A673 (cell line): ENCODE measurements at regions not wholly inside any gene's neighbourhood (a gene's known extent, or its start where the extent isn't known, plus 50 kb on each side); places are given as distances from the start of the nearest gene placed in this dataset.

Experiments used
- BruUV-seq: library from RNA; stranded (reverse); fragments of 400-500 nt; replicated peaks from 2 replicates; lab custom pipeline; 2021; lab: Mats Ljungman, UMichigan
- CTCF ChIA-PET: fragments of 300-600 bp; sonication (Branson Sonifier 250); formaldehyde crosslinking; loops from one replicate; lab custom pipeline; 2022; ENCODE audit warnings: antibody characterized with exemption; lab: Charles Lee
- POLR2A ChIA-PET: fragments of 300-600 bp; sonication (Branson Sonifier 250); formaldehyde crosslinking; loops from one replicate; lab custom pipeline; 2022; ENCODE audit warnings: antibody characterized with exemption; ENCODE audit not compliant: low non-redundant PET; lab: Charles Lee
- DNase-seq: peaks from one replicate; pipeline ENCODE4 v3.0.0-alpha.2; 2015; ENCODE audit warnings: low spot score
- H3K27ac ChIP-seq: fragments of 200-600 bp; sonication (generic); 2 replicates; pipeline ENCODE4 v1.5.1; 2016; ENCODE audit warnings: mixed run types, low read depth, mild to moderate bottlenecking, mixed read lengths, antibody characterized with exemption, low read length; ENCODE audit not compliant: poor library complexity, severe bottlenecking
- H3K27me3 ChIP-seq: fragments of 200-600 bp; sonication (generic); replicated peaks from 2 replicates; pipeline ENCODE4 v1.6.1; 2017; ENCODE audit warnings: mixed run types, low read depth, mild to moderate bottlenecking, mixed read lengths, antibody characterized with exemption, low read length; ENCODE audit not compliant: insufficient read depth, poor library complexity
- H3K36me3 ChIP-seq: fragments of 200-600 bp; sonication (generic); 2 replicates; pipeline ENCODE4 v1.6.1; 2016; ENCODE audit warnings: mixed run types, mild to moderate bottlenecking, mixed read lengths, antibody characterized with exemption, low read length; ENCODE audit not compliant: insufficient read depth, poor library complexity, severe bottlenecking
- H3K4me1 ChIP-seq: fragments of 200-600 bp; sonication (generic); 2 replicates; pipeline ENCODE4 v1.6.1; 2017; ENCODE audit warnings: mixed run types, mild to moderate bottlenecking, mixed read lengths, antibody characterized with exemption, low read length; ENCODE audit not compliant: insufficient read depth, poor library complexity, severe bottlenecking
- H3K4me3 ChIP-seq: fragments of 200-600 bp; sonication (generic); 2 replicates; pipeline ENCODE4 v1.5.1; 2016; ENCODE audit warnings: low read depth, mixed run types, mild to moderate bottlenecking, mixed read lengths, low read length; ENCODE audit not compliant: poor library complexity, severe bottlenecking
- H3K9me3 ChIP-seq: fragments of 200-600 bp; sonication (generic); 2 replicates; pipeline ENCODE4 v1.6.1; 2016; ENCODE audit warnings: mixed run types, low read depth, mild to moderate bottlenecking, mixed read lengths, antibody characterized with exemption, low read length; ENCODE audit not compliant: poor library complexity, severe bottlenecking
- EZH2 ChIP-seq: fragments of 200-600 bp; sonication (generic); IDR thresholded peaks from 2 replicates; pipeline ENCODE4 v1.6.1; 2017; ENCODE audit warnings: borderline replicate concordance, low read depth, mild to moderate bottlenecking, mixed read lengths, antibody characterized with exemption, low read length; ENCODE audit not compliant: poor library complexity, severe bottlenecking
- intact Hi-C: fragments of 100-400 bp; cut with micrococcal nuclease; formaldehyde crosslinking; loops from one replicate; pipeline ENCODE4 v1.10.0; 2022; ENCODE audit not compliant: unreplicated experiment
- TF ChIP-seq, protein P1 (sequence below): fragments of 300-800, 200-600 bp; sonication (generic); conservative IDR thresholded peaks from 2 replicates; pipeline ENCODE4 v1.5.1; 2017; ENCODE audit warnings: low read depth, mild to moderate bottlenecking, antibody characterized with exemption, low read length, moderate library complexity, mixed read lengths

DNA sequence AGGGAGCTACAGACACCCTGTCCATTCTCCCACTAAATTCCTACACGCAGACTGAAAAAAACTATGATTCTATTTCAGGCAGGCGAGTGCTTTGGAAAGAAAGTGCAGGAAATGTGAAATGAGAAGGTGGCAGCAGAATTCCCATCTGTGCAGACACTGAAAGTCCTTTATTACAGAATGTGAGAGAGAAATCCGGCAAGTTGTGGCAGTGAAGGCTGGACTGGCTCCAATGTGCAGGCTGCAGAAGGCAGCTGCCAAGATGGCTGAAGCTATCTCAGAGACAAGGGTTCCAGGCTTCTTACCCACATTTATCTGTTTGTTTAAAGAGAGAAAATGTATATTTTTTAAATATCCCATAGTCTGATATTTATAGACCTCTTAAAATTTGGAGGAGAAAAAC is 161.8 kb upstream of the VLDLR start:
- no peak overlapping the region for H3K4me3 ChIP-seq
- H3K4me1 ChIP-seq, result peaks cover 10% of the 10 kb centered on the region
- POLR2A ChIA-PET, result no interaction called here
- H3K36me3 ChIP-seq, result no peaks in the 10 kb centered on the region
- intact Hi-C loops, result loop anchor here (5.0 kb wide), 1 partner anchor 47 kb away; no protein-coding TSS in a partner anchor
- no peak for DNase-seq
- H3K27ac ChIP-seq, result no peak overlapping the region
- no TSS peak for BruUV-seq
- TF ChIP-seq, protein P1, sequence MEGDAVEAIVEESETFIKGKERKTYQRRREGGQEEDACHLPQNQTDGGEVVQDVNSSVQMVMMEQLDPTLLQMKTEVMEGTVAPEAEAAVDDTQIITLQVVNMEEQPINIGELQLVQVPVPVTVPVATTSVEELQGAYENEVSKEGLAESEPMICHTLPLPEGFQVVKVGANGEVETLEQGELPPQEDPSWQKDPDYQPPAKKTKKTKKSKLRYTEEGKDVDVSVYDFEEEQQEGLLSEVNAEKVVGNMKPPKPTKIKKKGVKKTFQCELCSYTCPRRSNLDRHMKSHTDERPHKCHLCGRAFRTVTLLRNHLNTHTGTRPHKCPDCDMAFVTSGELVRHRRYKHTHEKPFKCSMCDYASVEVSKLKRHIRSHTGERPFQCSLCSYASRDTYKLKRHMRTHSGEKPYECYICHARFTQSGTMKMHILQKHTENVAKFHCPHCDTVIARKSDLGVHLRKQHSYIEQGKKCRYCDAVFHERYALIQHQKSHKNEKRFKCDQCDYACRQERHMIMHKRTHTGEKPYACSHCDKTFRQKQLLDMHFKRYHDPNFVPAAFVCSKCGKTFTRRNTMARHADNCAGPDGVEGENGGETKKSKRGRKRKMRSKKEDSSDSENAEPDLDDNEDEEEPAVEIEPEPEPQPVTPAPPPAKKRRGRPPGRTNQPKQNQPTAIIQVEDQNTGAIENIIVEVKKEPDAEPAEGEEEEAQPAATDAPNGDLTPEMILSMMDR, result no peak
- no peak for TF ChIP-seq EZH2
- CTCF ChIA-PET, result no interaction called here
- H3K9me3 ChIP-seq, result peaks cover 2% of the 10 kb centered on the region
- H3K27me3 ChIP-seq, result no peaks in the 10 kb centered on the region

DNA sequence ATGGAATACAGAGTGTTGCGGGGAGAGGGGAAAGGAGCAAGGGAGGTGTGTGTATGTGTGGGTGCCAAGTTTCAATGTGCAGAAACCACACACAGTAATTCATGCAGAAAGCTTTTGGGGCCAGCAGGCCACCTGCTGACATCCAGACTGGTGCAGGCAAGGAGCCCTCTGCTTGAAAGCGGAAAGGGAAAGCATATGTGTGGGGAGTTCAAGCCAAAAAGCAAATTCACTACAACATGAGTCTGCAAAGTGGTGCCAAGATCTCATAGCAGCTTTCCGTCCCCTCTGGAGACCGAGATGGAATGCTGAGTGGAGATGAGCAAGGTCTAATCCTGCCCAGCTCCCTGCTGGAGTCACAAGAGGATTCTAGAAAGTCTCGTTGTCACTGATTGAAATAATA is 159.7 kb upstream of the VLDLR start:
- TF ChIP-seq, protein P1, result no peak
- no peak for TF ChIP-seq EZH2
- no peaks in the 10 kb centered on the region for H3K27me3 ChIP-seq
- POLR2A ChIA-PET, result no interaction called here
- H3K4me3 ChIP-seq, result no peak overlapping the region
- DNase-seq, result peak; percentile 79
- BruUV-seq, result no TSS peak
- H3K9me3 ChIP-seq, result peaks cover 2% of the 10 kb centered on the region
- peaks cover 10% of the 10 kb centered on the region for H3K4me1 ChIP-seq
- no peak overlapping the region for H3K27ac ChIP-seq
- no peaks in the 10 kb centered on the region for H3K36me3 ChIP-seq
- intact Hi-C loops, result loop anchor here (5.0 kb wide), 1 partner anchor 50 kb away; no protein-coding TSS in a partner anchor
- CTCF ChIA-PET, result no interaction called here

DNA sequence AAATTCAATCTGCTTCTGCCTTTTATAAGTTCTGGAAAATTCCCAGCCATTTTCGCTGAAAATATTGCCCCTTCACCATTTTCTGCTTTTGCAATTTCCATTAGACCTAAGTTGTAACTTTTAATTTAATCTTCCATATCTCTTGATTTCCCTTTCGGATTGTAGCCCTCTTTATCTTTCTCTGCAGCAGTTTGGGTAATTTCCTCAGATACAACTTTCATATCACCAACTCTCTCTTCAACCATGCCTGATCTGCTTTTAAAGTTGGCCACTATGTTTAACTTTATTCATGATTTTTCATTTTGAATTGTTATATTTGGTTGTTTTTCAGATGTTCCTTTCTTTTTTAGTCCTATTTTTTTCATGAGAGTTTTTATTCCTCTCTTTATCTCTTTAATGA is 157.0 kb upstream of the VLDLR start:
- Histone ChIP-seq H3K4me3 (no peak overlapping the region), H3K9me3 (peaks cover 2% of the 10 kb centered on the region), H3K27me3 (no peaks in the 10 kb centered on the region), H3K27ac (no peak overlapping the region), H3K4me1 (peaks cover 10% of the 10 kb centered on the region), H3K36me3 (no peaks in the 10 kb centered on the region)
- ChIA-PET POLR2A (no interaction called here), CTCF (no interaction called here)
- no peak for DNase-seq
- BruUV-seq, result no TSS peak
- intact Hi-C loops, result loop anchor here (5.0 kb wide), 1 partner anchor 52 kb away; no protein-coding TSS in a partner anchor
- TF ChIP-seq EZH2, result no peak
- TF ChIP-seq, protein P1, result no peak
